ENCODE measurements at regions not wholly inside any gene's neighbourhood (a gene's known extent, or its start where the extent isn't known, plus 50 kb on each side); places are given as distances from the start of the nearest gene placed in this dataset.

DNA sequence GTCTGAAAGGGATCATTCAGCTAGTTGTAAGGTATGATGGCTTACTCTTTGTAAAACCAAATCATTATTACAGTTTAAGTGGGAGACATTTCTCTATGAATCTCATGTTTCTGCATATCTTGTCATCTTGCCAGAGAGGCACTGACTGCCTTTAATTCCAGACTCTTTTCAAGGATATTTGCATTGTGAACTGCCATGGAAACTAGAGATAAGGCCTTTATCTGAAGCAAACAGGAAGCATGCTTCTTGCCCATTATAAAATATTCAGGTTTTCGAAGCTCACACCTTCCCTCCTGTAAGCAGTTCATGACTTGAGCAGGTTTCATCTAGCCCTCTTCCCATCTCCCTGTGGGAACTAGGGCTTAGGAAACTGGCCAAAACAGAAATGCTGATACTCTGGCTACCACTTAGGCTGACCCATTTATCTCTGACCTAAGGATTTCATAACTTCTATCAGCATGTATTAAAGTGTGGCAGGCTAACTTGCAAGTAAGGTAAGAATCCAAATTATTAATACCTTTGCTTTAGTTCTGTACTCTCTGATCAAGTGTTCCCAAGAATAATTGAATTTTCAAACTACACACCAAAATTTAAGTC, 326.6 kb upstream of the ALCAM start:
- TF ChIP-seq POLR2A (IDR thresholded peaks at IDR 0.05; ENCODE audit: extremely low read depth, insufficient read length) (no peak), MYC (IDR thresholded peaks at IDR 0.05; ENCODE audit: low read depth, low read length) (no peak)
- TF ChIP-seq, protein P1, sequence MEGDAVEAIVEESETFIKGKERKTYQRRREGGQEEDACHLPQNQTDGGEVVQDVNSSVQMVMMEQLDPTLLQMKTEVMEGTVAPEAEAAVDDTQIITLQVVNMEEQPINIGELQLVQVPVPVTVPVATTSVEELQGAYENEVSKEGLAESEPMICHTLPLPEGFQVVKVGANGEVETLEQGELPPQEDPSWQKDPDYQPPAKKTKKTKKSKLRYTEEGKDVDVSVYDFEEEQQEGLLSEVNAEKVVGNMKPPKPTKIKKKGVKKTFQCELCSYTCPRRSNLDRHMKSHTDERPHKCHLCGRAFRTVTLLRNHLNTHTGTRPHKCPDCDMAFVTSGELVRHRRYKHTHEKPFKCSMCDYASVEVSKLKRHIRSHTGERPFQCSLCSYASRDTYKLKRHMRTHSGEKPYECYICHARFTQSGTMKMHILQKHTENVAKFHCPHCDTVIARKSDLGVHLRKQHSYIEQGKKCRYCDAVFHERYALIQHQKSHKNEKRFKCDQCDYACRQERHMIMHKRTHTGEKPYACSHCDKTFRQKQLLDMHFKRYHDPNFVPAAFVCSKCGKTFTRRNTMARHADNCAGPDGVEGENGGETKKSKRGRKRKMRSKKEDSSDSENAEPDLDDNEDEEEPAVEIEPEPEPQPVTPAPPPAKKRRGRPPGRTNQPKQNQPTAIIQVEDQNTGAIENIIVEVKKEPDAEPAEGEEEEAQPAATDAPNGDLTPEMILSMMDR (IDR thresholded peaks at IDR 0.05; ENCODE audit: low read depth, low read length) = no peak
- TF ChIP-seq, protein P2, sequence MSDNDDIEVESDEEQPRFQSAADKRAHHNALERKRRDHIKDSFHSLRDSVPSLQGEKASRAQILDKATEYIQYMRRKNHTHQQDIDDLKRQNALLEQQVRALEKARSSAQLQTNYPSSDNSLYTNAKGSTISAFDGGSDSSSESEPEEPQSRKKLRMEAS (IDR thresholded peaks at IDR 0.05; ENCODE audit: low read depth, low read length) = no peak
- DNase-seq (ENCODE audit: low read depth) = no peak

DNA sequence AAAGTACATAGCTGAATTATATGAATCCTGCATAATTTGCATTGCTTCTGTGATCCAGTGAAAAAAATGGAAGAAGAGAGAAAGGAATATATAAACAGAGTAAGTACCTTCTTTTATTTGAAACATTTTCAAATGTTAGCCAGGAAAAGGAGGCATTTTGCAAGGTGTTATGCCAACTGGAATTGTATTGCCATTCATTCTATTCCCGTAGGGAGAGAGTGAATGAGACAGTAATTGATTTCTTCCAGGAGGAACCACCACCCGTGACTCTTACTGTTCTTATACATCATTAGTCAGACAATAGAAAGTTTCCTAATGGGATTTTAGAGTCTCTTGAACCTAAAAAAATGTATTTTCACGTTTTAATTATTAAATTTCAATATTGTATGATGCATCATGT, 324.1 kb upstream of the ALCAM start:
- TF ChIP-seq, protein P2 (IDR thresholded peaks at IDR 0.05; ENCODE audit: low read depth, low read length) = no peak
- no peak for TF ChIP-seq MYC (IDR thresholded peaks at IDR 0.05; ENCODE audit: low read depth, low read length)
- TF ChIP-seq, protein P1 (IDR thresholded peaks at IDR 0.05; ENCODE audit: low read depth, low read length) = no peak
- no peak for TF ChIP-seq POLR2A (IDR thresholded peaks at IDR 0.05; ENCODE audit: extremely low read depth, insufficient read length)
- DNase-seq (ENCODE audit: low read depth) = no peak

More for the DNA sequence above, 326.6 kb upstream of the ALCAM start:
- no peak overlapping the region for H3K4me3 ChIP-seq (ENCODE audit: low read depth, low read length)

DNA sequence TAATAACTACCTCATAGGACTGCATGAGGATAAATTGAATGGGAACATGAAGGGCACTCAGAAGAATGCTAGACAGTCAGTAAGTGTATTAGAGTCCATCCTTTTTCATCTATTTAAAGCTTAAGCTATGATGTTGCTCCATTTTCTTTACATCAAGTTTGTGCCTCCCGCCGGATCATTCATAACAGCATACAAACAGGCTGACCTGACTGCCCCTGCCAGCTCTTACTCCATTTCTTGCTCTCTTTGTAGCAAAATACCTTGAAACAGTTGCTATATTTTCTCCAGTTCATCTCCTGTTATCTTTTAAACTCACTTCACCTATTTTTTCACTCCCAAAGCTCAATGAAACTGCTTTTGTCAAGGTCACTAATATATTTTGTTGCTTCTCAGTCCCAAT, 315.6 kb upstream of the ALCAM start:
- H3K4me3 ChIP-seq (ENCODE audit: low read depth, low read length) = no peak overlapping the region
- TF ChIP-seq, protein P1 (IDR thresholded peaks at IDR 0.05; ENCODE audit: low read depth, low read length) = no peak
- TF ChIP-seq, protein P2 (IDR thresholded peaks at IDR 0.05; ENCODE audit: low read depth, low read length) = no peak
- TF ChIP-seq POLR2A (IDR thresholded peaks at IDR 0.05; ENCODE audit: extremely low read depth, insufficient read length) = no peak
- TF ChIP-seq MYC (IDR thresholded peaks at IDR 0.05; ENCODE audit: low read depth, low read length) = no peak
- no peak for DNase-seq (ENCODE audit: low read depth)

More for the DNA sequence above, 324.1 kb upstream of the ALCAM start:
- H3K4me3 ChIP-seq (ENCODE audit: low read depth, low read length) = no peak overlapping the region

DNA sequence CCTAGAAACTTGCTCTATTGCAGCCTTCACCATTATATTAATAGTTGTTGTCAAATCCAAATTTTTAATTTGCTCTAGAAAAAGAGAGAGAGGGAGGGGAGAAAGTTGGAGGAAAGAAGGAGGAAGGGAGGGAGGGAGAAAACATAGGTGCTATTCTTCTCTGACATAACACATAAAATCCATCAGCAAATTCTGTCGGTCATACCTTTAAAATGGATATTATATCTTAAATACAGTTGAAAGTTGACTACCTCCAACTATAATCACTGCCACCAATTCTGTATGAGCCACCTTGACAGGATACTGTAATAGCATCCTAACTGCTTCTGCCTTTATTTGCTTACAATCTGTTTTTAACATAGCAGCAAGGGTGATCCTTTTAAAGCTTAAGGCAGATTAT, 314.7 kb upstream of the ALCAM start:
- TF ChIP-seq, protein P1 (IDR thresholded peaks at IDR 0.05; ENCODE audit: low read depth, low read length) = no peak
- TF ChIP-seq MYC (IDR thresholded peaks at IDR 0.05; ENCODE audit: low read depth, low read length) (no peak), POLR2A (IDR thresholded peaks at IDR 0.05; ENCODE audit: extremely low read depth, insufficient read length) (no peak)
- TF ChIP-seq, protein P2 (IDR thresholded peaks at IDR 0.05; ENCODE audit: low read depth, low read length) = no peak
- no peak overlapping the region for H3K4me3 ChIP-seq (ENCODE audit: low read depth, low read length)
- DNase-seq (ENCODE audit: low read depth) = no peak

DNA sequence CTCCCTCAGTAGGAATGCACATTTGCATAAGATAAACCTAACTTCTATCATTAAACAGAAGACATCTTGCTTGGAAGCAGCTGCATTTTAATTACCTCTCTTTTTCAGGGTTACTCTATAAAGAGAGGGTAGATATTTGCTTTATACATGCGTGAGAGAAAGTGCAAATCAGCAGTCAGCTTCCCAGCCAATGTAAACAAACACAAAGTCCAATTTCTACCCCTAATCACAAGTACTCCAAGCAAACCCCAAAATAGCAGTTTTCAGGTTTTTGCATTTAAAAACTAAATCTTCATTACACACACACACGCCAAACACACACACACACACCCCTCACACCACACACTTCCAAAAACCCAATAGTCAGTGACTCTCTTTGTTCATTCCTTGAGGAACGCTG, 303.9 kb upstream of the ALCAM start:
- TF ChIP-seq, protein P2 (IDR thresholded peaks at IDR 0.05; ENCODE audit: low read depth, low read length) = no peak
- TF ChIP-seq MYC (IDR thresholded peaks at IDR 0.05; ENCODE audit: low read depth, low read length) (no peak), POLR2A (IDR thresholded peaks at IDR 0.05; ENCODE audit: extremely low read depth, insufficient read length) (no peak)
- TF ChIP-seq, protein P1 (IDR thresholded peaks at IDR 0.05; ENCODE audit: low read depth, low read length) = no peak
- DNase-seq (ENCODE audit: low read depth) = no peak
- no peak overlapping the region for H3K4me3 ChIP-seq (ENCODE audit: low read depth, low read length)

Measured in NB4 (cell line).